Activated T-helper 1 cell treated with anti-CD3 and anti-CD28 coated beads, Interleukin-12 subunit alpha, Interleukin-12 subunit beta, Interleukin-2, Interleukin-4 antibody, amounts not matched to agents 30 ng/mL and 10 ng/mL and 1 ng/mL, durations not matched to agents 14 hours and 24 hours and 36 hours (primary cell): ENCODE measurements at regions not wholly inside any gene's neighbourhood (a gene's known extent, or its start where the extent isn't known, plus 50 kb on each side); places are given as distances from the start of the nearest gene placed in this dataset.
"Not testable (repeated sequence)": the region's sequence is repeated elsewhere in the genome, so short reads cannot be mapped to it uniquely, and the experiment has no call there.

Experiments
- DNase-seq: peaks from one replicate; pipeline ENCODE4 v3.0.0; 2021; ENCODE audit warnings: low spot score
- H3K27ac Mint-ChIP-seq: one replicate; pipeline ENCODE4 v1.8.0; 2021; ENCODE audit warnings: mild to moderate bottlenecking, mixed read lengths
- H3K27me3 Mint-ChIP-seq: one replicate; pipeline ENCODE4 v1.8.0; 2022; ENCODE audit warnings: mild to moderate bottlenecking, moderate library complexity, mixed read lengths; ENCODE audit not compliant: insufficient read depth
- H3K36me3 Mint-ChIP-seq: one replicate; pipeline ENCODE4 v1.8.0; 2021; ENCODE audit warnings: low read depth, mixed read lengths
- H3K4me1 Mint-ChIP-seq: one replicate; pipeline ENCODE4 v1.8.0; 2021; ENCODE audit warnings: low read depth, mixed read lengths
- H3K4me3 Mint-ChIP-seq: one replicate; pipeline ENCODE4 v1.8.0; 2021; ENCODE audit warnings: mild to moderate bottlenecking, moderate library complexity, mixed read lengths
- H3K9me3 Mint-ChIP-seq: one replicate; pipeline ENCODE4 v1.8.0; 2021; ENCODE audit warnings: mixed read lengths
- intact Hi-C: fragments of 100-400 bp; cut with micrococcal nuclease; formaldehyde crosslinking; loops from one replicate; pipeline ENCODE4 v1.15.1; 2024

DNA sequence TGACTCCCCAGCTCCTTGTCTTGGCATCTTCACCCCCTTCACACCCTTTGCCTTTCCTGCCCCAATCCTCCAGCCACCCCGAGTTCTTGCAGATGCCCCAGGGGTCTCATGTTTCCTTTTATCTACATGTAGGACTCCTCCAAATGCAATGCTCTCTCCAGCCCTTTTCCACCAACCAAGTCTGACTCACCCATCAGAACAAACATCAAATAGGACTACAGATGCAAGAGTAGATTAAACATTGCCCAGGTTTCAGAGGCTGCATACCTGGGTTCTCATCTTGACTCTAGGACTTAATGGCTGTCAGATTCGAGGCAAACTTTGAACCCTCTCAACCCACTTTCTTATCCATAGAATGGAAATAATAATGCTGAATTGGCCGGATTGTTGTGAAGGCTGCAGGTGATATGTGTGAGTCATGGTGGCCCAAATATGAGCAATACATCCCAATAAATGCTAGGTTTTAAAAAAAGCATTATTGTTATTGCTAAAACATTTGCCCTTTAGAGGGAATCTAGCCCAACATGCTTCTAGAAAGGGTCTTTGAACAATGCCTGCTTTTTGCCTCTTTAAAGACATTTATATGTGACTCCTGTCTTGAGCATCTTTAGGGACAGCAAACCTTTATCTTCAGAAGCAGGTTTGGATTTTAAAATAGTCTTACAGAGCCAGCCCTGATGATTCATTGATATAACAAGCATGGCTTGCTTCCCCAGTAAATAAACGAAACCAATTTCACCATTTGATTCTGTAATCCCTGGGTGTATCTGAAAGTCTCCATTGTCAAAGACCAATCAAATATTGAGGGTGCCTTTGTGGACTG lies 310.1 kb downstream of the FOXL1 start:
- DNase-seq: no peak
- no peaks in the 10 kb centered on the region for H3K4me1 Mint-ChIP-seq
- H3K4me3 Mint-ChIP-seq: no peak overlapping the region
- H3K27me3 Mint-ChIP-seq: peaks cover 6% of the 10 kb centered on the region
- no peaks in the 10 kb centered on the region for H3K36me3 Mint-ChIP-seq
- peaks cover 9% of the 10 kb centered on the region for H3K9me3 Mint-ChIP-seq
- intact Hi-C loops: no loop called here
- H3K27ac Mint-ChIP-seq: no peak overlapping the region

GRCh38 chr16:86889054-86889366 lies 310.7 kb downstream of the FOXL1 start:
- H3K9me3 Mint-ChIP-seq, H3K27ac Mint-ChIP-seq, H3K4me3 Mint-ChIP-seq, H3K27me3 Mint-ChIP-seq, H3K4me1 Mint-ChIP-seq, intact Hi-C loops, DNase-seq, H3K36me3 Mint-ChIP-seq: not testable (repeated sequence)

DNA sequence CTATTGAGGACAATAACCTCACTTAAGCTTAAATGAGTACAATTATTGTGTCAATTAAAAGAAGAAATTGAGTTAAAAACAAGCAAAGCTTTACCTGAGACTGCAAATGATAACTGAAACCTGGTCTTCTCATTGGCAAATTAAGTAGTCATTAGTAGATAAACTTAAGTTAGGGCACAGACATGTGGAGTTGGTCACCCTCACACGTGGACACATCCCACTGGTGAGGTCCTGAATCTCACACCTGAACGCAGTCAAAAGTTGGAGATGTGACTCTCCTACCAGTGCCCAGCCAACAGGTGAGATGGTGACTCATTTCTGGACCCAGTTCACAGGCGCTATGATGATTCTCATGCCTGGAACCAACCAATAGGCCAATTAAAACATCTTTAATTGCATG lies 311.6 kb downstream of the FOXL1 start:
- Mint-ChIP-seq H3K27me3 (peaks cover 3% of the 10 kb centered on the region), H3K9me3 (peaks cover 9% of the 10 kb centered on the region), H3K27ac (no peak overlapping the region), H3K36me3 (no peaks in the 10 kb centered on the region), H3K4me3 (no peak overlapping the region), H3K4me1 (no peaks in the 10 kb centered on the region)
- DNase-seq: no peak
- intact Hi-C loops: no loop called here

GRCh38 chr16:86891121-86891520 lies 312.8 kb downstream of the FOXL1 start:
- H3K9me3 Mint-ChIP-seq: peaks cover 9% of the 10 kb centered on the region
- DNase-seq: no peak

DNA sequence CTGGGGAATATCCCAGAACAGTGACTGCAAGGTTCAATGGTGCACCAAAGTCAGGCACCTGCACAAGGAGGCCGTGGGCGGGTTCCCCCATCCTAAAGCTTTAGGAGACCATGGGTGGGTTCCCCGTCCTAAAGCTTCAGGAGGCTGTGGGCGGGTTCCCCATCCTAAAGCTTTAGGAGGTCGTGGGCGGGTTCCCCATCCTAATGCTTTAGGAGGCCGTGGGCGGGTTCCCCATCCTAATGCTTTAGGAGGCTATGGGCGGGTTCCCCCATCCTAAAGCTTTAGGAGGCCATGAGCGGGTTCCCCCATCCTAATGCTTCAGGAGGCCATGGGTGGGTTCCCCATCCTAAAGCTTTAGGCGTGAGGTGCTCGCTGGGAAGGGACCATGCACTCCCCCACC lies 313.3 kb downstream of the FOXL1 start:
- no peaks in the 10 kb centered on the region for H3K36me3 Mint-ChIP-seq
- intact Hi-C loops: no loop called here
- H3K4me3 Mint-ChIP-seq: no peak overlapping the region
- H3K4me1 Mint-ChIP-seq: no peaks in the 10 kb centered on the region
- no peak overlapping the region for H3K27ac Mint-ChIP-seq
- H3K27me3 Mint-ChIP-seq: peaks cover 3% of the 10 kb centered on the region
- no peak for DNase-seq
- H3K9me3 Mint-ChIP-seq: peaks cover 9% of the 10 kb centered on the region

More at GRCh38 chr16:86891121-86891520, 312.8 kb downstream of the FOXL1 start:
- no peak overlapping the region for H3K4me3 Mint-ChIP-seq
- intact Hi-C loops: no loop called here
- peaks cover 3% of the 10 kb centered on the region for H3K27me3 Mint-ChIP-seq
- H3K36me3 Mint-ChIP-seq: no peaks in the 10 kb centered on the region
- H3K4me1 Mint-ChIP-seq: no peaks in the 10 kb centered on the region
- no peak overlapping the region for H3K27ac Mint-ChIP-seq

DNA sequence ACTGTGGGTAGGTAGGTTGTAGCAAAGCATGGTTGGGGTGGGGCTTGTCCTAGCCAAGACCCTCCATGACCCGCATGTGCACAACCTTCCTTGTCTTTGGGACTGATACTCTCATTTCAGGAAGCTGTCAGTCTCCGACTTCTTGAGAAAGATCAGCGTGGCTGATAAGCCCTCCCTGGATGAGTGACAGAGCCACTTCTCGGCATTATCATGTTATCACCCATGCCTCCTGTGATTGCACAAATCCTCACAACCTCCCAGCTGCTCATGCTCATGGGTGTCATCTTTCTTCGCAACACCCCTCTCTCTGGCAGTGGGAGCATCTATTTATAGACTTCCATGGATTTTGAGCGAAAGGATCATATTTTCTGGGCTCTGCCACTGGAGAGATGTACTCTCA lies 314.2 kb downstream of the FOXL1 start:
- Mint-ChIP-seq H3K27ac (no peak overlapping the region), H3K4me1 (no peaks in the 10 kb centered on the region), H3K36me3 (no peaks in the 10 kb centered on the region), H3K9me3 (peaks cover 9% of the 10 kb centered on the region), H3K27me3 (peaks cover 3% of the 10 kb centered on the region), H3K4me3 (no peak overlapping the region)
- intact Hi-C loops: no loop called here
- DNase-seq: no peak

- Mint-ChIP-seq H3K27me3 (peaks cover 1% of the 10 kb centered on the region), H3K4me3 (no peak overlapping the region), H3K27ac (no peak overlapping the region), H3K4me1 (no peaks in the 10 kb centered on the region), H3K9me3 (peaks cover 9% of the 10 kb centered on the region), H3K36me3 (no peaks in the 10 kb centered on the region)
- intact Hi-C loops: no loop called here
- no peak for DNase-seq
Measured at GRCh38 chr16:86893506-86893905, 315.2 kb downstream of the FOXL1 start.

DNA sequence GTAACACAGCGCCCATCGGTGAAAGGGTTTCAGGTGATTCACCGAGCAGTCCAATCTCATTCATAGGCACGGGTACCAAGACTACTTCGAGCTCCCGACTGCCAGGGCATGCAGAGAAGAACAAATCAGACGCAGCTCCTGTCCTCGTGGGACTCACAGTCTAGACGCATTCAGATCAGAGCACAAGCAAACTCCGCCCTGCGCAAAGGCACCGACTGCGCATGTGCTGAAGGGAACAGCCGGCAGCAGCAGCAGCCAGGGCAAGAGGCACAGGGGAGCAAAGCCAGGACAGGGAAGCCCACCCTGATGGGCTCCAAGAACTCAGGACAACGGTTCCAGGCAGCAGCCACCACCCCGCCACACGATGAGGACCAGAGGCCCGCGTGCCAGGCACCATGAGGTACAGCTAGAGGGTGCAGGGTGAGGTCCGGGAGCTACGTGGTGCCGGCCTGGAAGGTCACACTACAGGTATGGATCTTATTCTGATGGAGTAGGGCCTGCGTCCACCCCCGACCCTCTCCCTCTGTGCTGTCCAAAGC lies 315.7 kb downstream of the FOXL1 start:
- Mint-ChIP-seq H3K9me3 (peaks cover 7% of the 10 kb centered on the region), H3K4me1 (no peaks in the 10 kb centered on the region), H3K27me3 (peaks cover 1% of the 10 kb centered on the region), H3K27ac (no peak overlapping the region), H3K4me3 (no peak overlapping the region), H3K36me3 (no peaks in the 10 kb centered on the region)
- intact Hi-C loops: no loop called here
- no peak for DNase-seq

DNA sequence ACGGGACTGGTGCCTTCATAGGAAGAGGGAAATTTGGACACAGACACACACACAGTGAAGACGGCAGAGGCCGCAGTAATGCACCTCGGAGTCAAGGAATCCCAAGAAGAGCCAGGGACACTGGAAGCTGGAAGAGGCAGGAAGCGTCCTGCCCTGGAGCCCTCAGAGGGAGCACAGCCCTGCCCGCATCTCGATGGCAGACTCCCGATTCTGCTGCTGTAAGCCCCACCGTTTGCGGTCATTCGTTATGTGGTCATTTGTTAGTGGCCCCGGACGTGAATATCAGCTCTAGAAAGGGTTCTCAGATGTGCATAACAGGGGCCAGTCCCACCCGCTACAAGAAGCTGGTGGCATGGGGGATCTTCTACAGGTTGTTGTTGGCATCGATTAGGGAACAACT lies 316.6 kb downstream of the FOXL1 start:
- H3K27me3 Mint-ChIP-seq: peaks cover 1% of the 10 kb centered on the region
- intact Hi-C loops: no loop called here
- DNase-seq: no peak
- no peaks in the 10 kb centered on the region for H3K9me3 Mint-ChIP-seq
- H3K4me1 Mint-ChIP-seq: no peaks in the 10 kb centered on the region
- H3K27ac Mint-ChIP-seq: no peak overlapping the region
- no peak overlapping the region for H3K4me3 Mint-ChIP-seq
- no peaks in the 10 kb centered on the region for H3K36me3 Mint-ChIP-seq

- Mint-ChIP-seq H3K27ac (no peak overlapping the region), H3K36me3 (no peaks in the 10 kb centered on the region), H3K4me3 (no peak overlapping the region), H3K9me3 (no peaks in the 10 kb centered on the region), H3K4me1 (no peaks in the 10 kb centered on the region), H3K27me3 (peaks cover 1% of the 10 kb centered on the region)
- no peak for DNase-seq
- intact Hi-C loops: no loop called here
Measured at GRCh38 chr16:86895606-86896005, 317.3 kb downstream of the FOXL1 start.

DNA sequence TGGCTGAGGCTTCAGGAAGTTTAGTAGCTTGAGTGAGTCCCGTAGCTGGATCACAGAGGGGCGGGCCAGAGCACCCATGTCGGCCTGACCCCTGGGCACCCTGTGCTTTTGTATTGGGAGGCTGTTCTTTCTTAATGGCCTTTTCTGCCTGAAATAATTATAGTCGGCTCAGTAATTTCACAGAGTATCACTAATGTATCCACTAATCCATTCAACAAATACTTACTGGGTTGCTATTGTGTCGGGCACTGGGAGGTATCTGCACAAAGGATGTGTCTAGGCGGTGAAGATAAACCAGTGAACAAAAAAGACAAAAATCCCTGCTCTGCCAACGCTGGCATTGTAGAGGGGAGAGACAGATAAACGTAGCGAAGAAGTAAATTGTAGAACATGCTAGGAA lies 318.6 kb downstream of the FOXL1 start:
- Mint-ChIP-seq H3K4me3 (no peak overlapping the region), H3K4me1 (no peaks in the 10 kb centered on the region), H3K9me3 (no peaks in the 10 kb centered on the region), H3K27me3 (peaks cover 1% of the 10 kb centered on the region), H3K27ac (no peak overlapping the region), H3K36me3 (no peaks in the 10 kb centered on the region)
- intact Hi-C loops: no loop called here
- no peak for DNase-seq

GRCh38 chr16:86897486-86897885 lies 319.1 kb downstream of the FOXL1 start:
- no peak overlapping the region for H3K4me3 Mint-ChIP-seq
- no peaks in the 10 kb centered on the region for H3K9me3 Mint-ChIP-seq
- no peaks in the 10 kb centered on the region for H3K36me3 Mint-ChIP-seq
- DNase-seq: no peak
- intact Hi-C loops: no loop called here
- no peaks in the 10 kb centered on the region for H3K4me1 Mint-ChIP-seq
- peaks cover 1% of the 10 kb centered on the region for H3K27me3 Mint-ChIP-seq
- no peak overlapping the region for H3K27ac Mint-ChIP-seq

DNA sequence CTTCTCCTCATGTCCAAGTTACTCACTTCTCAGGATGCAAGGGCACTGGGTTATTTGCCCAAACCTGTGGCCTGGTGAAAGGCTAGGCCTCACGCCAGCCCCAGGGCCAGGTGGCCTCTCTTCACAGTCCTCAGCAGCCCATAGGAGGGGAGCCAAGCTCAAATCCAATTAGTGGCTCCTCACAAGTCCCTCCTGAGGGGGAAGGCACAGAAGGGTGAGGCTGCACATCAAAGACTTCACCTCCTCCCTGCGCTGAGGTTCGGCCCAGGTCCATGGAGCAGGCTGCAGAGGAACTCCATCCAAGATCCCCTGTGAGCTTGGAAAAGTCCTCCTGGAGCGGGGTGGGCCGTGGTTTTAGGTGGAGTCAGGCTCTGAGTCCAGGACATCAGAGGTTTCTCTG lies 320.0 kb downstream of the FOXL1 start:
- no peaks in the 10 kb centered on the region for H3K9me3 Mint-ChIP-seq
- no peak overlapping the region for H3K4me3 Mint-ChIP-seq
- no peak overlapping the region for H3K27ac Mint-ChIP-seq
- H3K27me3 Mint-ChIP-seq: no peaks in the 10 kb centered on the region
- intact Hi-C loops: no loop called here
- H3K36me3 Mint-ChIP-seq: no peaks in the 10 kb centered on the region
- no peaks in the 10 kb centered on the region for H3K4me1 Mint-ChIP-seq
- DNase-seq: no peak

GRCh38 chr16:86899151-86899550 lies 320.8 kb downstream of the FOXL1 start:
- DNase-seq: no peak
- Mint-ChIP-seq H3K27ac (no peak overlapping the region), H3K36me3 (no peaks in the 10 kb centered on the region), H3K9me3 (no peaks in the 10 kb centered on the region), H3K27me3 (no peaks in the 10 kb centered on the region), H3K4me3 (no peak overlapping the region), H3K4me1 (no peaks in the 10 kb centered on the region)
- intact Hi-C loops: no loop called here
